GM23248 (cell line): ENCODE measurements at regions not wholly inside any gene's neighbourhood (a gene's known extent, or its start where the extent isn't known, plus 50 kb on each side); places are given as distances from the start of the nearest gene placed in this dataset.

Source experiments
- EZH2 ChIP-seq: fragments of 200-600 bp; sonication (generic); IDR thresholded peaks from 2 replicates; pipeline ENCODE4 v1.6.1; 2018; ENCODE audit warnings: antibody characterized with exemption, mild to moderate bottlenecking; ENCODE audit not compliant: insufficient read depth, poor library complexity, severe bottlenecking
- EZH2phosphoT487 ChIP-seq: fragments of 200-600 bp; sonication (generic); IDR thresholded peaks from 2 replicates; pipeline ENCODE4 v1.6.1; 2018; ENCODE audit warnings: antibody characterized with exemption, moderate library complexity, mild to moderate bottlenecking, low read depth; ENCODE audit not compliant: insufficient read depth

DNA sequence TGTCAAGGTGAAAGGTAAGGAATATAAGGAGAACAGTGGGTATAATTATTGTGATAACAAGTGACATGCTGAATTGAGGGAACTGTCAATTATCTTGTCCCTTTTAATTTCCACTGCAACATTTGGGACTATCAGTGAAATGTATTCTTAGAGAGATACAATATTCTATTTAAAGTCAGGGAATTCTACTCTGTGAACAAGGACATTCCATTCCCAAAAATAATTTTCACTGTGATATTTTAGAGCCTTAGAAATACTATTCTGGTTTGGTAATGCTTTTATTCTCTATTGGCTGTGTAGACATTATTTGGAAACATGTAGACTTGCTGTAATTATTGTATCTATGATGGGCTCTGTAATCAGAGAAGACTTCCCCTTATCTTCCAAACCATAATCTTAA, 248.0 kb upstream of the PCSK5 start:
- TF ChIP-seq EZH2phosphoT487 (no peak), EZH2 (no peak)
